NCI-H526 treated with DMSO at 0.1 percent for 48 hours (cell line): ENCODE measurements at regions not wholly inside any gene's neighbourhood (a gene's known extent, or its start where the extent isn't known, plus 50 kb on each side); places are given as distances from the start of the nearest gene placed in this dataset.
A peak's percentile ranks its signal among the peaks of the same experiment; 100 is the strongest.

Source experiments
- DNase-seq: peaks from one replicate; lab custom pipeline; 2025; lab: John Stamatoyannopoulos, UW

DNA sequence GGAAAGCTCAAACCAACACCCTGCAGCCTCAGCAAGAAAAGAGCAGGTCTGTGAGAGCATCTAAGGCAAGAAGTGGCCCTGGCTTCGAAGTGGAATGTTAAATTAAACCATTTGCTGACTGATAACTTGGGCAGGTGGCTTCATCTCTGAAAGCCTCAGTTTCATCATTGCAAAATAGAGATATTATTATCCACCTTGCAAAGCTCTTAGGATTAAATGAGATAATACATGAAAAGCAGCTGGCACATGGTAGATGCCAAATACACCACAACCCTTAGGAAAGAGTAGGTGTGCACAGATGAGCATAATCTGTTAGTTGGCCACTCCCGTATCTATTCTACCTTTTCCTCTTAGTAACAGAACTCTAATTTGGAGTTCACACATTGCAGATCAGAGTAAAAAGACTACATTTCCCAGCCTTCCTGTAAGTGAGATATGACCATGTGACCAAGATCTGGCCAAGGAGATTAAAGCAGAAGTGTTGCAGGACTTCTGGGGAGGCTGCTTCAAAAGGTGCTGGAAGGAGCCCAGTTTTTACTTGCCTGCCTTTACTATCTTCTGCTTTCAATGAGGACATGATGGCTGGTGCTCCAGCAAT lies 288.7 kb downstream of the SOX9 start:
- DNase-seq, result no peak

DNA sequence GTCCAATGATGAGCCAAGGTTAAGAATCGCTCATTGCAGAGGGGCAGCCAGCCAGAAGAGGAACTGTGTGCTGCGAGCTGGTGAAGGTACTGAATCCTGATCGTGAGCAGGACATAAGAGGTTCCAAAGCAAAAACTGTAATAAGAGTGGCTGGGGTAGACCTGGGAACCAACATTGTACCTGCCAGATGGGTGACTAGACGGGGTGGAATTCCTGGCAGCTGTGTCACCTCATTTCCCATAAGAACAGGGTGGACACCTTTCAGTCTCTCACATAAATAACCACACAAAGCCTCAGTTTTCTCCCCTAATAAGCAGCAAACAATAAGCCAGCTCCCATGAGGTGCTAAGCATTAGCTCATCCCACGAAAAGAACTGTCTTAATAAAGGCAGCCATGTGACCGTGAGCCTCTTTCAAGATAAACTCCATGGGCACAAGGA lies 290.3 kb downstream of the SOX9 start:
- no peak for DNase-seq

DNA sequence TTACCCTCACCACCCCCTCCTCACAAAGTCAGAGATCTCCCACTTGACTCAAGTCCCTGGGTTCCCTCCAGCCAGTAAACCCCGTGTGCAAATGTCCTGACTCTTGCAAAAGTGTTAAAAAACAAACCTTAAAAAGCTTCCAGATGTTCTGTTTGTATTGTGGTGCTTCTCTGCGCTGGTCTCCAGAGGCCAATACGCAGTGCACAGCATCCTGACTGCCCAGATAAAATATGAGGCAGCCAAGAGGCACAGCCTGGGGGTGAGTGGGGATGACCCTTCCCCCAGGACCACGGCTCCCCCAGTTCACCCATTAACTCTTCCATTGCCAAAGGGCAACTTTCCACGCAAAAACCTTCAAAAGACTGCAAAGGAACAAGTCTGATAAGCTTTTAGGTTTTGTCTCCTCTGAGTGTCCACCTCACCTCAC lies 291.8 kb downstream of the SOX9 start:
- no peak for DNase-seq

DNA sequence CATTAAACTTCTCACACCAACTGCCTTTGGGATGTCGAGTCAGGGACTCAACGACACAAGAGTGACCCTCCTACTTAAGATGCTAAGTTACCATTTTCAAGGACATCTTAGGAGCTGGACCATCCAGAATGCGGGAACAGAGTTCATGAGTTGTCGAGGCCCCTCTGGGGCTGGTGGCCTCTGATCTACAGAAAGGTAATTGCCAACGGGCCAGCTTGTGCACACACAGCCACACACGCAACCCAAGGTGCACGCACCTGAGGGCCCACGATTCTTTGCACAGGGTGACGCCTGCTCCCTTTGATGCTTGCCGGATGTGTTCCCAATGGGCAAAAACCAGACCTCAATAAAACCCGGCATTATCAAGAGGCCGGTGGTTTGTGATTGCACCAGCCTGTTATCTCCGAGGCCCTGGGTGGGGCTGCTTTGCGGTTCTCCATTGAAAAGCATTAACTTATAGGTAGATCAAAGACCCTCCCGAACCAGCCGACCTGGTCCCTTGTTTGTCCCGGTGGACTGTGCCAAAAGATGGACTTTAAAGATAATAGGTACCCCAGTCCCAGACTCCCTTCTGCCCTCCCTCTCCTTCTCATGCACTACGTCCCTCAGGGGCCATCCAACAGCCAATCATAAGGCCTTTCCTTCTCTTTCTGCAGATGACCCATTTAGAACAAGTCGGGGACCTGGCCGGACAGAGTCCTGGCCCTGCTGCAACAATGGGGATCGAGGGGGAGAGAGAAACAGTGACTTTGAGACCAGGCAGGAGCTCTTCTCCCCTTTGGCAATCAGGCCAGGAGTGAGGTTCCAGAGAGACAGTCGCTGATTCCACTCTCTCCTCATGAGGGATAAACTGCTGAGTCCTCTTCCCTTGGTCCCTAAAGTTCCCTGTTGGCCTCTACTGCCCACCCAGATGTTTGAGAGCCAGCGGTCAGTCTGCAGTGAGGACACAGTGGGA lies 292.5 kb downstream of the SOX9 start:
- no peak for DNase-seq

DNA sequence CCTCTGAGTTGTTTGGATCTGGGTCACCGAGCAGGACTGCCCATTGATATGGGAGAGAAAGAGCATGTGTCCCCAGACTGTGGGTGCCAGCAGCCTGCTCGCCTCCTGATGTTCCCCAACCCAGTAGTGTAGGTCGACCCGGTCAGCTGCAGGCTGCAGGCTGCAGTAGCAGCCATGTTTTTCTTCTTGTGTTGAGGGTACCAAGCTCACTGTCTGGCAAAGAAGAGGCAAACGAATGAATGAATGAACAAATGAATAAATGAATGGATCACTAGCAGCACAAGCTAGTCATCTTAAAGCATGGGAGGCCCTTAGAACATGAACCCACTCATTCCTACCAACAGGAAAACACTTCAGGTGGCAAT lies 293.2 kb downstream of the SOX9 start:
- DNase-seq, result no peak

DNA sequence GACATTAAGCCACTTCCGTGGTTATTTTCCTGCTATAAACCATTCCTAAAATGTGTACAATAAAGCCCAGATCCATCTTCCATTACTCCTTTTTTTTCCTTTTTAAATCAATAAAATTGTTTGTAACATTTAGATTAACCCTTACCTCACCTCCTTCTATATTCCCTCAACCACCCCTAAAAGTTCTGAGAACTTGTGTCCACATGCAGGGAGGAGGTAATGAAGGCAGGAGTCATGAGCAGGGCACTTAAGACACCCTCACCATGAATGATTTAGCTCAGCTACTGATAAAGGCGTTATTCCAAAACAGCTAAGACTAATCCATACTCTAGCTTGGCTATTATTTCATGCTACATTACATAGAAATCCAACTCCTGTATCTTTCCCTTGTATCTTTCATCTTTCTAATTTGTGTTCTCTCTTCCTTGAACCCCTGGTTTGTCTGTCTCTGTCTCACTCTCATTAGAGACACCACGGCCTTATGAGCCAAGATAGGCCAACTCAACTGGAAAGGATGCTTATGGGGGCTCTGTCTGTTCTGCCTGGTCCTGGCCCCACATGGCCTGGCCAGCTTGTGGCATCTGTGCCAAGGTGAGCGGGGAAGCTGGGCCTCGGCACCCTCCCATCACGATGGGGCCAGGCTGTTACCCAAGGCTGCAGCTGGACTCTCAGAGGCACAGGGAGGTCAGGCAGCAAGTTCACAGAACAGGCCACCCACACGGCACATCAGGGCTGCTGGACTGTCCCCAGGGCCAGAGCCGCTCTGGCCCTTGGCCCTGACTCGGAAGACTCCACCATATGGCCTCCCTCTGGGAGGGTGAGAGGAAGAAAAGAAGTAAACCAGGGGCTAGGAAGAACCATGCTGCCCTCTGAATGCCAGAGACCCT lies 294.4 kb downstream of the SOX9 start:
- no peak for DNase-seq

DNA sequence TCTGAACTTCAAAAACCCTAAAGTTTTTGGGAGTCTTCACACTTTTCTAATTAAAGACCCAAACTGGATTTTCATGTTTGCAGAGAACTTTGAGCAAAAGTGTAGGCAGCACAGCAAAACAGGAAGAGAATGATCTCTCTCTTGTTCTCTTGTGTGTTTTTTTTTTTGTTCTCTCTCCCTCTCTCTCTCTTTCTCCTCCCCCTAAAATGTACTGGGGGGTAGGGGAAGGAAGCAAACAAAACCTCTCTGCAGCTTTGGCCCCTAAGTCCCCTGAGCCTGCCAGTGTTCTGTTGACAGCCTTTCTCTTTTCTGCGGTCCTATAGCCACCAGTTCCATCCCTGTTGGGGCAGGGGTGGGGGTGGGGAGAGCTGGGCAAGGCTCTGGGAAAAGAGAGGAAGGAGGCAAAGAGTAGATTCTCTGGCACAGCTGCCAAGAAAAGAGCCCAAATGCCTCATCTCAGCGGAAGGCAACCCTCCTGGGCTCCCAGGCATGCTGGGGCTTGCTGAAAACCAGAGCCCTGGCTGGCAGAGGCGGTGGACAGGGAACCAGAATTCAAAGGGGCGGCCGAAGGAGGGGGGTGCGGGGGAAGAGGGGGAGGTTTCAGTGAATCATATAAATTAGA lies 295.3 kb downstream of the SOX9 start:
- peak; percentile 53 for DNase-seq

DNA sequence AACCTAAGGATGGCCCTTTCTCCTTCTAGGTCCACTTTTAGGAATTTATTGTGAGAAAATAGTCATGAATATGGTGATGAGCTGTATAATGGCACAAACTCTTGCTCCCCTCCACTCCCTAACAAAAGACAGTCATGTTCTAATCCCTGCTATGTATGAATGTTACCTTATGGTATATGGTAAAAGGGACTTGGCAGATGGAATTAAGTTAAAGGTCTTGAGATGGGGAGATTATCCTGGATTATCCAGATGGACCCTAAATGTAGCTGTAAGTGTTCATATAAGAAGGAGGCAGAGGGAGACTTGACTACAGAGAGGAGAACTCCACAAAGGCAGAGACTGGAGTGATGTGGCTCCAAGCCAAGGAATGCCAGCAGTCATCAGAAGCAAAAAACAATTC lies 296.1 kb downstream of the SOX9 start:
- DNase-seq, result no peak

DNA sequence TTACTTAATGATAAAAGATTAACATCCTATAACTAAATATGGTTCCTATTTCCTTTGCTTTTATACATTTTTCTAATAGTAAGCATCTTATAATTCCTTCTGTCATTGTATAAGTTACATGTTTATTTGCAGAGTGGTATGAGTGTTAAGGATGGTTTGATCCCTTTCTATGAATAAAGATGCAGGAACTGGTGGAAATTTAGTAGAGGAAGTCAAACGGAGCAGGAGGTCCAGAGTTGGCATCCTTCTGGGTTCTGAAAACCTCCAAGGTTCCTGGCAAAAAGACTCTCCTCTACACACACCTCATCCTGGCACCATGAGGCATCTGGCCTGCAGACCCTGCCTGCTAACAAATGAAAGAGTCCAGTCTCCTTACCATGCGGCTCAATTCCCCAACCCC lies 296.8 kb downstream of the SOX9 start:
- DNase-seq, result no peak

DNA sequence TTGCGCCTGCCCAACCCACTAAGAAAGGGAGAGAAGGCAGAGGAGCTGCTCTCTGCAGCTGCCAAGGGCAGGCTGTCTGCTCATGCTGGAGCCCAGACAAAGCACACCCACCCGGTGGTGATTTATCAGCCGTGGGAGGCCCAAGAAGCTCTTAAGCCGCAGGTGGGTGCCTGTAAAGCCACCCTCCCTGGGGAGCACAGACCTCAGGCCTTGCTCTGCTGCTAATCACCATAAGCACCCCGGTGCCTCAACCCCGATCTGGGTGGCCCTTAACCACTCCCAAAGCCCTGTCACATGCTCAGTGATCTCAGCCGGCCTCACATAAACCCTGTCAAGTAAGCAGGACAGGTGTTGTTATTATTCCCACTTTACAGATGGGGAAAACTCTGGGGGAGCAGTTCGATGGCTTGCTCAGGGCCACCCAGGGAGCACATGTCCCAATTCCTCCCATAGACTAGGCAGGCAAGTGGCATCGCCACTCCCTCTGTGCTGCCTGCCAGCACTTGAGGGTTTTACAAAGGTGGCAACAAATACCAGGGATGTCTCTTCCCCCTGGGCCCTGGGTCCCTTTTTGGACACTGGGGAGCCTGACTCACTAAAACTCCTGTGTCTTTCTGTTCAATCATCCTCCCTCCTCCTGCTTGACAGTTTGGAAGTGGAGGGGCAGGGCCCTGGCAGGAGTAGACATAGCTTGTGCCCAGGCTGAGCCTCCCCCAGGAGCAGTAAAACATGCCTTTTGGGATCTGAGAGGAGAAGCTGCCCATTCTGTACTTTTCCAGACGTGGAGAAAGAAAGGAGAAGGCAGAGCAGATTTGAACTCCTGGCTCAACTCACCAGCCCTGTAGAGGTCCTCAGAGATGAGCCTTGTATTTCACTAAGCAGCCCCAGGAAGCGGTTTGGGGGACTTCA lies 299.3 kb downstream of the SOX9 start:
- DNase-seq, result no peak

DNA sequence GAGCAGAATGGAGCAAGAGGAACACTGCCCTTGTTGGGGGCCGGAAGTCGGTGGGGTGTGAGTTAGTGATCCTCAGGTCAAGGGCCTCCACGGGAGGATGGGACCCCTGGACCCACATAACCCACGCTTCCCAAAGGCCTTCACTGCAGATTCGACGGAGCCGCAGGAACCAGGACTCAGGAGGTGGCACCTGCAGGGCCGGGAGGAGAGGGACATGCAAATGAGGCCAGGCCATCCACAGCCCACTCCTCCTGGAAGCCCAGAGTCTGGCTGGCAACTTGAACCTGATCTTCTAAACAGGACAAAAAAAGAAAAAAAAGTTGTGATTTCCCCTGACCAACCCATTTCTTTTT lies 299.9 kb downstream of the SOX9 start:
- DNase-seq, result no peak

DNA sequence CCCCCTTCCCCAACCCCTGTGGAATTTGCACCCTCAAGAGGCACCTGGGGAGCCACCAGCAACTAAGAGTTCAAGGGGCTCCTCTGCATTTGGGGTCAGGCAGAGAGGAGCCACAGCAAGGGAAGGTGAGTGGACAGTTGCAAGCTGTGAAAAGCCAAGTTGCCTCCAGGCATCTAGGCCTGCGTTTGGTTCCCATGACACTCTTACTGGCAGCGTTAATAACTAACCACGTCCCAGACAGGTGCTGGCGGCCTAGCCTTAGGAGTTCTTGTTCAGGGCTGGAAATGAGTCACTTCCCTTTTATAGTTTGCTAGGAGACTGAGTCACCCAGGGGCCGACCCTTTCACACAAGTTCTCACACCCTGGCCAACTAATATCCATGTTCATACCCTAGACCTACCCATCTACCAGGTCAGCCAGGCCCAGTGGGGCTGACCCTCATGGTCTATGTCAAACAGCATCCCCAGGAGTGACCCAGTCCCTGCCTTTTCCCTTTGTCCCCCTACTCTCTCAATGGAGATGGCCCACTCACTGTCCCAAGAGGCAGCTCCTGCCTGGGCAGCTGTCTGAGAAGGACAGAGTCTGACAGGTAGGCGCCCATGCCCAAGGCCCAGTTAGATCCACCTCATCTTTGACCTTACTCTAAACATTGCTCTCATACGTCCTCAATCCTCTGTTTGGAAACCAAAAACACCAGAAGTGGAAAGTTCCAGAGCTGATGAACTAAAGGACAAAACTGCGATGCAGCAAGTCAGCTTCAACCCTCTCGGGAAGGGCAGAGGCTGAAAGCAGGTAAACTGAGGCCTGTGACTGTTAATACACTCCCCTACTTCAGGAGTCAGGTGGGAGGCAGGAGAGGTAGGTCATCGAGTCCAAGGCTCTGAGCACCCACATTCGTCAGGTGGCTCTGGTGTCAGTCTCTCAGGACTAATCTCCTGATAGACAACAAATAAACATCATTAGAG lies 300.6 kb downstream of the SOX9 start:
- peak; percentile 47 for DNase-seq

DNA sequence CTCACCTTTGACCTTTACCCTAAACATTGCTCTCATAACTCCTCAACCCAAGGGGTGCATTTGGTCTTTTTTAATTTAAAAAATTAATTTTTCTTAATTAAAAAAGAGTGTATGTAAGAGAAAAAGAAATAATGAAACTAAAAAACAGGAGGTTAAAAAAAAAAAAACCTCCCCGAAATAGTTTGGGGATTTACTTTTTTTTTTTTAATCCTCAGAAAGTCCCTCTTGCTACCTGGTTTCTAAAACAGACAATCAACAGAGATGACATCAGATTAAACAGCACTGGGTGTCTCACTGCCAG lies 301.3 kb downstream of the SOX9 start:
- DNase-seq, result no peak

DNA sequence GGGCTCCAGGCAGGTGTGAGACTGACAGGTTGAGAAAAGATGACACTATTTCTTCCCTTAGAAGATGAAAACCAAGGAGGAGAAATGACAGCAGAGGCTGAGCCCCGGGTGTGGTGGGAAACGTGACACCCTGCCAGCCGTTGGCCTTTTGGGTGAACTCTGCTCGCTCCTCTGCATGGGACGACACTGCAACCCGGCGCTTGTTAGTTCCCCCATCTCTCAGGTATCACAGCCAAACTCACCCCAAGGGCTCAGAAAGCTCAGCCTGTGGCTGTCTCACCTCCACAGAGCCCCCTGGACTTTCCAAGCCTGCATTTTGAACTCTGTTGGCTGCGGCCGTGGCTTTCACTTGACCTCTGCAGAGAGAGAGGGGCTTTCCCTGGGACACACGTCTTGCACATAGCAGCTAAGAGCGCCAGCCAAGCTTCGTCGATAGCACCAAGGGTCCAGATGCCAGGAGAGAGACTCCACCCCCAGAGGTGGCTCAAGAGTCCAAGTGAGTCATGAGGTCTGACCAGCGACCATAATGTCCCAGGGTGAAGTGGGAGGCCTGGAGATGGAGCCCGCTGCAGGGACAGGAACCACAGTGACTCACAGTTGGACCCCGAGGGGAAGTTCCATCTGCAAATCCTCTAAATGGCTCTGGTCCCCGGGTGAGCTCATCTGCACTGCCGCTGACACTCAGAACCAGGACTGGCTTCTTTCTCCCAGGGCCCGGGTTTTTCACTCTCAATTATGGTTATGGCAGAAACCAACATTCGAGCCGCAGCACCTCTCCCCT lies 301.9 kb downstream of the SOX9 start:
- no peak for DNase-seq

DNA sequence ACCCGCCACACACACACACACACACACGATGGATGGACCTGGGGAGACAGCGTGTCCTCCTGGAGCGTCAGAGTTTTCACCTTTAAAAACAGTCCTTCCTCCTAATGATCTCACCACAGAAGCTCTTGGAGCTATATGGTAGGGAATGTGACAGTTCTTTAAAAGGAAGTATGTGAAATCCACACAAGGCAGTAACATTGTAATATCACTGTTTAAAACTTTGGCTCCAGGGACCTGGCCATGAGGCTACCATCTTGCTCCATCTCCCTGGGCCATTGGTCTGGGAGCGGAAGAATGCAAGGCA lies 302.4 kb downstream of the SOX9 start:
- DNase-seq, result no peak

DNA sequence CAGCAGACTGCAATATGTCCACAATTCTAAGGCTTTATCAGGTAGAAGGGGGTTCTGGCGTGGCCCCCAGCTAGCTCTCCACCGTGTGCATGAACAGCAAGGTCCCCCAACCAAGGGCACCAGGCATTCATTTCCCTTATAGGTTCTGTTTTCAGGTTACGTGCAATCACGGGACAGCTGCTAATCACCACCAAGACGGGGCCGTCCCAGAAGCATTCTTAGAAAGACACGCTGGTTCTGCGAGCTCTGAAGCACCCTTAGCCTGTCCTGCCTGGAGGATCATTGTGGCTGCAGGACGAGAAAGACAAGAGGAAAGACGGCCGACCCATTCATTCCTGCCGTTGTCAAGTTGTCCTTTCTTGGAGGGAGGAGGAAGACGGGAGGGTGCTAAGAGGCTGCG lies 302.9 kb downstream of the SOX9 start:
- DNase-seq, result no peak

DNA sequence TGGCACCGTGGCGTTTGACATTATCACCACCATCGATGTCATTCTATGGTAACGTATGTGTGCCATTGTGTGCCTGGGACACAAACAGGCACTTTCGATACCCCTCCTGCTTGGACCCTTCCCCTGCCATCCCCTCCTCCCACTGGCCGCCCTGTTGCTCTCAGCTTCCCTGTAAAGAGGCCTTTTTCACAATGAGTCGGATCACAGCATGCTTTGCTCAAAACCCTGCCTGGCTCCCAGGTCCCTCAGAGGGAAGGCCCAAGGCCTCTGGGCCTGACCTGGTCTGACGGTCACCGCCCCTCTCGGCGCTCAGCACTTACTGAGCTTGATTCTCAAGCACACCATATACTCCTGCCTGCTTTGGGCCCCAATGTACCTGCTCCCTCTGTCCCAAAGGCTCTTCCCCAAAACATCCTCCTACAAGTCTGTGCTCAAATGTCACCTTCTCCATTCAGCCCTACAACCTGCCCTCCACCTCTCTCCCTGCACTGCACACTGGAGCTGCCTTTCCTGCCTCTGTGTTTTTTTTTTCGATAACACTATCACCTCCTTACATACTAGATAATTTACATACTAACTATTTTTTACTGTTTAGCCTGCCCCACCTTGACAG lies 303.8 kb downstream of the SOX9 start:
- no peak for DNase-seq

DNA sequence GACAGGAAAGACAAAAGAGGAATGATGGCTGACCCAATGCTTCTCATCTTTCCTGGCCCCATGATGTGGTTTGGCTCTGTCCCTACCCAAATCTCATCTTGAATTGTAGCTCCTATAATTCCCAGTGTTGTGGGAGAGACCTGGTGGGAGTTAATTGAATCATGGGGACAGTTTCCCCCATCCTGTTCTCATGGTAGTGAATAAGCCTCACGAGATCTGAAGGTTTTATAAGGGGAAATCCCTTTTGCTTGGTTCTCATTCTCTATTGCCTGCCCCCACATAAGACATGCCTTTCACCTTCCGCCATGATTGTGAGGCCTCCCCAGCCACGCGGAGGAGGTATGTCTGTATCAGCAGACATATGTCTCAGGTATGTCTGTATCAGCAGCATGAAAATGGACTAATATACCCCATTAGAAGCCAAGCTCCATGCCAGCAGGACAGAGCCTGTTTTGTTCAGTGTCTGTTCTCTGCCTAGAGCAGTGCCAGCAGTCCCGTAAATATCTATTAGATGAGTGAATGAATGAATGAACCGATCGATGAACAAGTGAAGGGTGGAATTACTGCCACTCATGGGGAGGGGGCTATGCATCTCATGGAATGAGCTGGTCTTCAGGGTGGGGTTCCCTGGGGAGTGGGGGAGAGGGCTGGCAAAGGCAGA lies 304.4 kb downstream of the SOX9 start:
- no peak for DNase-seq

DNA sequence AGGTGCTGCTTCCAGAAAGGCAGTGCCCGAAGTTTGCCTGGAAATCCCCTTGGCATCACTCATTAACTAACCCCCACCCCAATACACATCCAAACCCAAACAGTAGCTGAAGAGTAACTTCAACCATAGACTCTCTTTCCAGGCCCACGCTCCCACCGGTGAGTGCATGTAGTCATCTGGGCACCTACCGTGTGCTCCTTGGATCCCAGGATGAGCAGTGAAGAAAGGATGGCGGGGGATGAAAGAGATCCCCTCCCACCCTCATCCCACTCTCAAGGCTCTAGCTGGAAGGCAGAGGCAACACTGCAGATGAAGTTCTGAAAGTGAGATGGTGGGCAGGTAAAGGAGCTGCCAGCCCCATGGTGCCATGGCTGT lies 305.0 kb downstream of the SOX9 start:
- DNase-seq, result no peak
